Right lobe of liver (tissue), 6 donors: ENCODE measurements at regions not wholly inside any gene's neighbourhood (a gene's known extent, or its start where the extent isn't known, plus 50 kb on each side); places are given as distances from the start of the nearest gene placed in this dataset.

Source experiments
- ATAC-seq, 4 donors: fragments of 200-7000 bp; cut with Tn5 transposase; one replicate each; pipeline ENCODE4 v1.9.1; 2020; ENCODE audit warnings: mild to moderate bottlenecking in 4 of 4, moderate library complexity in 4 of 4
- DNase-seq, 3 donors: peaks; one replicate each; pipeline ENCODE4 v3.0.0-alpha.2; 2020
- H3K27ac ChIP-seq, 3 donors: fragments of 200-600 bp; one replicate each; pipeline ENCODE4 v1.8.0; 2022
- H3K27me3 ChIP-seq, 2 donors: fragments of 200-600 bp; one replicate each; pipeline ENCODE4 v1.8.0; 2022
- H3K36me3 ChIP-seq, 4 donors: fragments of 200-600 bp; sonication (generic) in 1 of 4; one replicate each; pipeline versions ENCODE4 v1.5.1 to v1.8.0; 2017 to 2022; ENCODE audit warnings: control low read depth in 1 of 4
- H3K4me1 ChIP-seq, 4 donors: fragments of 200-600 bp; sonication (generic) in 1 of 4; one replicate each; pipeline versions ENCODE4 v1.5.1 to v1.8.0; 2017 to 2022; ENCODE audit warnings: control low read depth in 1 of 4
- H3K4me3 ChIP-seq, 3 donors: fragments of 200-600 bp; one replicate each; pipeline ENCODE4 v1.8.0; 2022
- H3K9me3 ChIP-seq, 4 donors: fragments of 200-600 bp; sonication (generic) in 1 of 4; one replicate each; pipeline versions ENCODE4 v1.5.1 to v1.8.0; 2017 to 2022; ENCODE audit warnings: control low read depth in 1 of 4
- POLR2A ChIP-seq: fragments of 450-650 bp; IDR thresholded peaks from one replicate; pipeline ENCODE4 v1.6.1; 2017; ENCODE audit warnings: antibody characterized with exemption, mild to moderate bottlenecking
- WGBS: methylation state at CpG from one replicate; pipeline ENCODE4 v1.1.6; 2018; ENCODE audit warnings: low coverage, low lambda C conversion rate; ENCODE audit not compliant: insufficient coverage; ENCODE audit errors: missing lambda C conversion rate; 5-methylcytosine and 5-hydroxymethylcytosine counted together
- intact Hi-C, 2 donors: fragments of 100-400 bp; cut with DNase I; formaldehyde crosslinking; loops; one replicate each; pipeline versions ENCODE4 v1.11.2 to v1.14.1; 2022
- TF ChIP-seq, protein P1 (sequence below), 4 donors: fragments of 200-600 bp in 3 of 4; fragments of 450-650 bp in 1 of 4; IDR thresholded peaks; one replicate each; pipeline versions ENCODE4 v1.5.1 to v1.8.0; 2016 to 2022; ENCODE audit warnings: antibody characterized with exemption in 4 of 4, mild to moderate bottlenecking in 2 of 4
- donor health status: DM: no; HTN: yes; CAD: no.
- donor health status: DM: no; HTN: no; CAD: no.
- donor health status: DM: no; HTN: no; CAD: no.
- donor health status: DM: no; HTN: yes; CAD: no.
- donor health status: DM: no; HTN: yes; CAD: no.

DNA sequence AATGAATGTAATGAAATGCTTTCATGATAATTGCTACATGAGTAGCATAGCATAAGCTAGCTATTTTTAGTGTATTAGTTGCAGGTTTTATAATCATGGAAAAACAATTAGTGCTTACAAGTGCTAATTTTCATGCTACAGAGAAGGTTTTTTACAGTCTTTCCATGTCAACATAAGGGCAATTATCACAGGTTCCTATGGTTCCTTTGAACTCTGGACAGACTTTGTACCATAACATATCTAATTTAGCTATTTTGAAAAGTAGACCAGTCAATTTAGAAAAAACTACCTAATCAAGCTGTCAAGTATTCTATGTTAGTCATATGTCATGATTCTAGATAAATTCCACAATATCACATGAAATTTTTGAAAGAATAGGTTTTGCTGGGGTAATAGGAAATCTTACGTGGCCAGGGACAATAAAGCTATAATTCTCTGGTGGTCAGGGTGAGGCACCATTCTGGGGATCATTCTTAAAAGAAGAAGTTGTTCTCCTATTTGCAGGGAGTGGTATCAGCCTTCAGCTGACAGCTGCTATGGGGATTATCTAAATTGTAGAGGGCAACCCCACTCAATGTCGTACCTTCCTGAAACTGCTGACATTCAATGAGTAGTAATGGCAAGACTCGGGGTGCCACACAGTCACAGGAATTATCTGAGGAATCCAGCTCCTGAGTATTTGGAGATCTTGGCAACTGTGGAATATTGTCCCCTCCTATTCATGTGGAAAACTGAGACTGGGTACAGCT, 724.0 kb upstream of the LINC00305 start:
- intact Hi-C loops, result no loop called here
- TF ChIP-seq, protein P1, sequence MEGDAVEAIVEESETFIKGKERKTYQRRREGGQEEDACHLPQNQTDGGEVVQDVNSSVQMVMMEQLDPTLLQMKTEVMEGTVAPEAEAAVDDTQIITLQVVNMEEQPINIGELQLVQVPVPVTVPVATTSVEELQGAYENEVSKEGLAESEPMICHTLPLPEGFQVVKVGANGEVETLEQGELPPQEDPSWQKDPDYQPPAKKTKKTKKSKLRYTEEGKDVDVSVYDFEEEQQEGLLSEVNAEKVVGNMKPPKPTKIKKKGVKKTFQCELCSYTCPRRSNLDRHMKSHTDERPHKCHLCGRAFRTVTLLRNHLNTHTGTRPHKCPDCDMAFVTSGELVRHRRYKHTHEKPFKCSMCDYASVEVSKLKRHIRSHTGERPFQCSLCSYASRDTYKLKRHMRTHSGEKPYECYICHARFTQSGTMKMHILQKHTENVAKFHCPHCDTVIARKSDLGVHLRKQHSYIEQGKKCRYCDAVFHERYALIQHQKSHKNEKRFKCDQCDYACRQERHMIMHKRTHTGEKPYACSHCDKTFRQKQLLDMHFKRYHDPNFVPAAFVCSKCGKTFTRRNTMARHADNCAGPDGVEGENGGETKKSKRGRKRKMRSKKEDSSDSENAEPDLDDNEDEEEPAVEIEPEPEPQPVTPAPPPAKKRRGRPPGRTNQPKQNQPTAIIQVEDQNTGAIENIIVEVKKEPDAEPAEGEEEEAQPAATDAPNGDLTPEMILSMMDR (IDR thresholded peaks at IDR 0.05), result no peak
- no peak for TF ChIP-seq POLR2A
- DNase-seq (no peak), ATAC-seq (no peak)
- 70% methylated on average over 3 of the region's 3 CpGs for WGBS
- Histone ChIP-seq H3K4me1 (no peaks in the 10 kb centered on the region), H3K27me3 (no peaks in the 10 kb centered on the region), H3K9me3 (no peaks in the 10 kb centered on the region), H3K4me3 (no peak overlapping the region), H3K36me3 (no peaks in the 10 kb centered on the region), H3K27ac (no peak overlapping the region)

DNA sequence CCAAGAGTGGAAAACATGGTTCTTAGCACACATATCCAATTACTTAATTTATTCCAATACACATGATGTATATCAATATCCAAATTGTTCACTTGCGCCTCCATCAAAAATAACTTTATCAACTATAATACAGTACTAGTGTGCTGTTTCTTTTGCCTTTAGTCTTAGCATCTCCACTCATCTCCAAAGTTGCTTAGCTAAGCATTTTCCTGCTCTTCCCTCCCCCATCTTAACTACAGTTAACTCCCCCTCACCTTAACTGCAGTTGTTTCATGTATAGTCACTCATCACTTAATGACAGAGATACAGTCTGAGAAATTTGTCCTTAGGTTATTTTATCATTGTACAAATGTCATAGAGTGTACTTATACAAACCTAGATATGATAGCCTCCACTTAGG, 705.2 kb upstream of the LINC00305 start:
- intact Hi-C loops, result no loop called here
- no peaks in the 10 kb centered on the region for H3K9me3 ChIP-seq
- H3K27me3 ChIP-seq, result no peaks in the 10 kb centered on the region
- no peak overlapping the region for H3K4me3 ChIP-seq
- H3K36me3 ChIP-seq, result no peaks in the 10 kb centered on the region
- ATAC-seq (no peak), DNase-seq (no peak)
- WGBS, result 29% methylated on average over 1 of the region's 1 CpG
- H3K27ac ChIP-seq, result no peak overlapping the region
- TF ChIP-seq, protein P1 (IDR thresholded peaks at IDR 0.05), result no peak
- H3K4me1 ChIP-seq, result no peaks in the 10 kb centered on the region

DNA sequence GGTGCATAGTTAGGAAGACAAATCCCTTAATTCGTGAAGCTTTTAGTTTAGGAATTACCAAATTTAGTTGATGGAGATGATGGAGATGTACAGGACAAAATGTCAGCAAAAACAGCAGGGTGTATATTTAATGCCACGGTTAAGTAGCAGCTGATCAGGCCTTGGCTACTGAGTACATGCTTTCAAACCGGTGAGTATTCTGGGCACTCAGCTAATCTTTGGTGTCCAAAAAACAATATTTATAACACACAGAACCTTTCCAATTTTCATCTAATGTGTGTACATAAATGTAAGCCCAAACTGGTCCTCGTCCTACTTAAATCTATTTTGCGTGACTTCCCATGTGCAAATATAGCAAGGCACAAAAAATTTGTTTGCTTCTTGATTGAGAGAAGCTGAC, 703.4 kb upstream of the LINC00305 start:
- ATAC-seq, result no peak
- TF ChIP-seq POLR2A, result no peak
- TF ChIP-seq, protein P1 (IDR thresholded peaks at IDR 0.05), result no peak
- Histone ChIP-seq H3K36me3 (no peaks in the 10 kb centered on the region), H3K4me1 (no peaks in the 10 kb centered on the region), H3K9me3 (no peaks in the 10 kb centered on the region), H3K27ac (no peak overlapping the region), H3K27me3 (no peaks in the 10 kb centered on the region), H3K4me3 (no peak overlapping the region)
- no peak for DNase-seq
- 54% methylated on average over 5 of the region's 5 CpGs for WGBS
- intact Hi-C loops, result no loop called here

DNA sequence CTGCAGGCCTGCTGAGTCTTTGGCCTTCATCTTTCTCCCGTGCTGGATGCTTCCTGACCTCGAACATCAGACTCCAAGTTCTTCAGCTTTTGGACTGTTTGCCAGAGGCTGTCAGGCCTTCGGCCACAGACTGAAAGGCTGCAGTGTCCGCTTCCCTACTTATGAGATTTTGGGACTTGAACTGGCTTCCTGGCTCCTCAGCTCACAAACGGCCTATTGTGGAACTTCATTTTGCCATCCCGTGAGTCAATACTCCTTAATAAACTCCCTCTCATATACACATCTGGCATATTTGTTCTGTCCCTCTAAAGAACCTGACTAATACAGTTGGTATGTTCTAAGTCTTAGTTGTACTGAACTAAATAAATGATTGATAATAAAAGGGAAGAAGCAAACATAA, 702.8 kb upstream of the LINC00305 start:
- intact Hi-C loops, result no loop called here
- 71% methylated on average over 3 of the region's 6 CpGs for WGBS
- DNase-seq, result no peak

More for the DNA sequence above, 702.8 kb upstream of the LINC00305 start:
- Histone ChIP-seq H3K27me3 (no peaks in the 10 kb centered on the region), H3K27ac (no peak overlapping the region), H3K4me3 (no peak overlapping the region), H3K4me1 (no peaks in the 10 kb centered on the region), H3K9me3 (no peaks in the 10 kb centered on the region), H3K36me3 (no peaks in the 10 kb centered on the region)
- TF ChIP-seq POLR2A, result no peak
- TF ChIP-seq, protein P1 (IDR thresholded peaks at IDR 0.05), result no peak
- no peak for ATAC-seq
